ENCODE measurements at regions not wholly inside any gene's neighbourhood (a gene's known extent, or its start where the extent isn't known, plus 50 kb on each side); places are given as distances from the start of the nearest gene placed in this dataset.

- TF ChIP-seq CTCF (IDR thresholded peaks at IDR 0.05) (no peak), POLR2A (IDR thresholded peaks at IDR 0.05) (no peak)
These were observed 75.0 kb upstream of the COX20 start for GRCh38 chr1:244760471-244760870.
